ENCODE measurements at regions not wholly inside any gene's neighbourhood (a gene's known extent, or its start where the extent isn't known, plus 50 kb on each side); places are given as distances from the start of the nearest gene placed in this dataset.
"Not testable (repeated sequence)": the region's sequence is repeated elsewhere in the genome, so short reads cannot be mapped to it uniquely, and the experiment has no call there.

- no peaks in the 10 kb centered on the region for H3K9me2 ChIP-seq (replicated peaks; ENCODE audit: control insufficient read depth, low read length)
These were observed 201.3 kb downstream of the AKAP7 start for GRCh38 chr6:131336596-131336995.

GRCh38 chr6:131346896-131347295, 211.6 kb downstream of the AKAP7 start:
- not testable (repeated sequence) for H3K9me3 ChIP-seq (ENCODE audit: control insufficient read depth, insufficient read depth, low read length); H4K20me1 ChIP-seq (ENCODE audit: control insufficient read depth, insufficient read depth, low read depth, low read length); H3K4me3 ChIP-seq (ENCODE audit: low read length); H3K27ac ChIP-seq (ENCODE audit: low read depth, low read length); H3K4me2 ChIP-seq (ENCODE audit: low read length); H3K36me3 ChIP-seq (ENCODE audit: control insufficient read depth, low read length); H3K27me3 ChIP-seq (ENCODE audit: control insufficient read depth, low read length); H3K79me2 ChIP-seq (ENCODE audit: control insufficient read depth, low read length); H3F3A ChIP-seq (ENCODE audit: control insufficient read depth, insufficient read depth); H3K4me1 ChIP-seq (ENCODE audit: control insufficient read depth, low read length); H3K9me2 ChIP-seq (replicated peaks; ENCODE audit: control insufficient read depth, low read length)

More at GRCh38 chr6:131336596-131336995, 201.3 kb downstream of the AKAP7 start:
- H3K4me3 ChIP-seq (ENCODE audit: low read length): no peak overlapping the region
- no peaks in the 10 kb centered on the region for H3K79me2 ChIP-seq (ENCODE audit: control insufficient read depth, low read length)
- H3K4me2 ChIP-seq (ENCODE audit: low read length): no peak overlapping the region
- no peak for TF ChIP-seq EZH2phosphoT487 (IDR thresholded peaks at IDR 0.05; ENCODE audit: borderline replicate concordance, low read length)
- TF ChIP-seq, protein P1, sequence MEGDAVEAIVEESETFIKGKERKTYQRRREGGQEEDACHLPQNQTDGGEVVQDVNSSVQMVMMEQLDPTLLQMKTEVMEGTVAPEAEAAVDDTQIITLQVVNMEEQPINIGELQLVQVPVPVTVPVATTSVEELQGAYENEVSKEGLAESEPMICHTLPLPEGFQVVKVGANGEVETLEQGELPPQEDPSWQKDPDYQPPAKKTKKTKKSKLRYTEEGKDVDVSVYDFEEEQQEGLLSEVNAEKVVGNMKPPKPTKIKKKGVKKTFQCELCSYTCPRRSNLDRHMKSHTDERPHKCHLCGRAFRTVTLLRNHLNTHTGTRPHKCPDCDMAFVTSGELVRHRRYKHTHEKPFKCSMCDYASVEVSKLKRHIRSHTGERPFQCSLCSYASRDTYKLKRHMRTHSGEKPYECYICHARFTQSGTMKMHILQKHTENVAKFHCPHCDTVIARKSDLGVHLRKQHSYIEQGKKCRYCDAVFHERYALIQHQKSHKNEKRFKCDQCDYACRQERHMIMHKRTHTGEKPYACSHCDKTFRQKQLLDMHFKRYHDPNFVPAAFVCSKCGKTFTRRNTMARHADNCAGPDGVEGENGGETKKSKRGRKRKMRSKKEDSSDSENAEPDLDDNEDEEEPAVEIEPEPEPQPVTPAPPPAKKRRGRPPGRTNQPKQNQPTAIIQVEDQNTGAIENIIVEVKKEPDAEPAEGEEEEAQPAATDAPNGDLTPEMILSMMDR (IDR thresholded peaks at IDR 0.05; ENCODE audit: low read depth, low read length, poor library complexity, severe bottlenecking): no peak
- no peaks in the 10 kb centered on the region for H3F3A ChIP-seq (ENCODE audit: control insufficient read depth, insufficient read depth)
- H3K27me3 ChIP-seq (ENCODE audit: control insufficient read depth, low read length): no peaks in the 10 kb centered on the region; the same call in 1 of the 2 replicates
- H3K36me3 ChIP-seq (ENCODE audit: control insufficient read depth, low read length): no peaks in the 10 kb centered on the region
- no peaks in the 10 kb centered on the region for H3K9me3 ChIP-seq (ENCODE audit: control insufficient read depth, insufficient read depth, low read length)
- no peak overlapping the region for H3K27ac ChIP-seq (ENCODE audit: low read depth, low read length)
- H3K4me1 ChIP-seq (ENCODE audit: control insufficient read depth, low read length): no peaks in the 10 kb centered on the region
- H4K20me1 ChIP-seq (ENCODE audit: control insufficient read depth, insufficient read depth, low read depth, low read length): no peaks in the 10 kb centered on the region

GRCh38 chr6:131348572-131348971, 213.3 kb downstream of the AKAP7 start:
- Histone ChIP-seq H3K9me3 (ENCODE audit: control insufficient read depth, insufficient read depth, low read length) (no peaks in the 10 kb centered on the region), H3K4me2 (ENCODE audit: low read length) (no peak overlapping the region), H3K79me2 (ENCODE audit: control insufficient read depth, low read length) (no peaks in the 10 kb centered on the region), H4K20me1 (ENCODE audit: control insufficient read depth, insufficient read depth, low read depth, low read length) (no peaks in the 10 kb centered on the region), H3K4me3 (ENCODE audit: low read length) (no peak overlapping the region), H3K27me3 (ENCODE audit: control insufficient read depth, low read length) (peaks cover 3% of the 10 kb centered on the region; the same call in 1 of the 2 replicates), H3K9me2 (replicated peaks; ENCODE audit: control insufficient read depth, low read length) (no peaks in the 10 kb centered on the region), H3K4me1 (ENCODE audit: control insufficient read depth, low read length) (no peaks in the 10 kb centered on the region), H3K27ac (ENCODE audit: low read depth, low read length) (no peak overlapping the region), H3K36me3 (ENCODE audit: control insufficient read depth, low read length) (no peaks in the 10 kb centered on the region), H3F3A (ENCODE audit: control insufficient read depth, insufficient read depth) (no peaks in the 10 kb centered on the region)
- TF ChIP-seq, protein P1 (IDR thresholded peaks at IDR 0.05; ENCODE audit: low read depth, low read length, poor library complexity, severe bottlenecking): no peak
- no peak for TF ChIP-seq EZH2phosphoT487 (IDR thresholded peaks at IDR 0.05; ENCODE audit: borderline replicate concordance, low read length)

DNA sequence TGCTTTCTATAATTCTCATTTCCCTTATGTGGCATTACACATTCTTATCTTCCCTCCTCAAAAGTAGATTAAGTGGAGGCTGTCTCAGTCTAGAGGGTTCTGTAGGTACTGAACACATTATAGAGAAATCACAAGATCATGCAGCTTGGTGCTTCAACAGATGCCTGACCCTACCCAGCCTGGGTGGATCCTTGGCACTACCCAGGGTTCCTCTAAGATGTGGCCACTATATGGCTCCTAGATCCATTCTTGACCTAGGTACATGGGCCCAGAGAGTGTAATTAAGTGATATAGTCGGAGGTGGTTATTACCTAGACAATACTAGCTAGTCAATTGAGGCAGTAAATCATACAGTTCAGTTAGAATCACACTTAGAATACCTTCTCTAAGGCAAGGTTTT, 213.9 kb downstream of the AKAP7 start:
- Histone ChIP-seq H3K79me2 (ENCODE audit: control insufficient read depth, low read length) (no peaks in the 10 kb centered on the region), H3F3A (ENCODE audit: control insufficient read depth, insufficient read depth) (no peaks in the 10 kb centered on the region), H3K36me3 (ENCODE audit: control insufficient read depth, low read length) (no peaks in the 10 kb centered on the region), H3K4me1 (ENCODE audit: control insufficient read depth, low read length) (no peaks in the 10 kb centered on the region), H4K20me1 (ENCODE audit: control insufficient read depth, insufficient read depth, low read depth, low read length) (no peaks in the 10 kb centered on the region), H3K27ac (ENCODE audit: low read depth, low read length) (no peak overlapping the region), H3K9me3 (ENCODE audit: control insufficient read depth, insufficient read depth, low read length) (no peaks in the 10 kb centered on the region), H3K4me3 (ENCODE audit: low read length) (no peak overlapping the region), H3K4me2 (ENCODE audit: low read length) (no peak overlapping the region), H3K27me3 (ENCODE audit: control insufficient read depth, low read length) (peaks cover 3% of the 10 kb centered on the region; the same call in 1 of the 2 replicates), H3K9me2 (replicated peaks; ENCODE audit: control insufficient read depth, low read length) (no peaks in the 10 kb centered on the region)
- TF ChIP-seq EZH2phosphoT487 (IDR thresholded peaks at IDR 0.05; ENCODE audit: borderline replicate concordance, low read length): no peak
- TF ChIP-seq, protein P1 (IDR thresholded peaks at IDR 0.05; ENCODE audit: low read depth, low read length, poor library complexity, severe bottlenecking): no peak

Measured in DOHH2 (cell line).